ENCODE measurements at regions not wholly inside any gene's neighbourhood (a gene's known extent, or its start where the extent isn't known, plus 50 kb on each side); places are given as distances from the start of the nearest gene placed in this dataset.
"Not testable (repeated sequence)": the region's sequence is repeated elsewhere in the genome, so short reads cannot be mapped to it uniquely, and the experiment has no call there.

- no peak for DNase-seq
Measured at GRCh38 chr1:90823686-90824085, 106.6 kb upstream of the BARHL2 start.

- peak; percentile 12 for DNase-seq
Measured at GRCh38 chr1:90821788-90822359, 104.8 kb upstream of the BARHL2 start.

GRCh38 chr1:90821152-90821787 is 104.2 kb upstream of the BARHL2 start:
- no peak for DNase-seq

- no peak for DNase-seq
Measured at GRCh38 chr1:90820745-90821144, 103.6 kb upstream of the BARHL2 start.

- DNase-seq: no peak
Measured at GRCh38 chr1:90817399-90817798, 100.3 kb upstream of the BARHL2 start.

GRCh38 chr1:90812237-90812636 is 95.1 kb upstream of the BARHL2 start:
- DNase-seq: not testable (repeated sequence)

GRCh38 chr1:90811444-90811950 is 94.4 kb upstream of the BARHL2 start:
- not testable (repeated sequence) for DNase-seq

- no peak for DNase-seq
Measured at GRCh38 chr1:90810681-90811080, 93.6 kb upstream of the BARHL2 start.

- DNase-seq: no peak
Measured at GRCh38 chr1:90809996-90810395, 92.9 kb upstream of the BARHL2 start.

- no peak for DNase-seq
Measured at GRCh38 chr1:90809093-90809492, 92.0 kb upstream of the BARHL2 start.

- no peak for DNase-seq
Measured at GRCh38 chr1:90807329-90807728, 90.2 kb upstream of the BARHL2 start.

- no peak for DNase-seq
Measured at GRCh38 chr1:90802622-90803021, 85.5 kb upstream of the BARHL2 start.

GRCh38 chr1:90800012-90800717 is 83.1 kb upstream of the BARHL2 start:
- no peak for DNase-seq

- DNase-seq: no peak
Measured at GRCh38 chr1:90799326-90799725, 82.2 kb upstream of the BARHL2 start.

- no peak for DNase-seq
Measured at GRCh38 chr1:90798883-90799282, 81.8 kb upstream of the BARHL2 start.

- no peak for DNase-seq
Measured at GRCh38 chr1:90798344-90798743, 81.2 kb upstream of the BARHL2 start.

- no peak for DNase-seq
Measured at GRCh38 chr1:90795431-90795830, 78.3 kb upstream of the BARHL2 start.

- DNase-seq: no peak
Measured at GRCh38 chr1:90786709-90787108, 69.6 kb upstream of the BARHL2 start.

GRCh38 chr1:90784186-90784847 is 67.2 kb upstream of the BARHL2 start:
- no peak for DNase-seq

- DNase-seq: no peak
Measured at GRCh38 chr1:90783181-90783580, 66.1 kb upstream of the BARHL2 start.

- DNase-seq: no peak
Measured at GRCh38 chr1:90782046-90782445, 64.9 kb upstream of the BARHL2 start.

GRCh38 chr1:90781534-90781933 is 64.4 kb upstream of the BARHL2 start:
- DNase-seq: no peak

- no peak for DNase-seq
Measured at GRCh38 chr1:90780981-90781380, 63.9 kb upstream of the BARHL2 start.

GRCh38 chr1:90779573-90779972 is 62.5 kb upstream of the BARHL2 start:
- no peak for DNase-seq
